Neural crest cell (in vitro differentiated cells): ENCODE measurements at regions not wholly inside any gene's neighbourhood (a gene's known extent, or its start where the extent isn't known, plus 50 kb on each side); places are given as distances from the start of the nearest gene placed in this dataset.

Source experiments
- DNase-seq: peaks from one replicate; pipeline ENCODE4 v3.0.0; 2021; ENCODE audit warnings: low read depth, mixed read lengths, low spot score
- H3K27ac Mint-ChIP-seq: one replicate; pipeline ENCODE4 v1.8.0; 2021; ENCODE audit warnings: mild to moderate bottlenecking, mixed read lengths; ENCODE audit not compliant: unreplicated experiment
- H3K27me3 Mint-ChIP-seq: 2 replicates; pipeline ENCODE4 v1.8.0; 2021; ENCODE audit warnings: low read depth, mild to moderate bottlenecking, mixed read lengths
- H3K36me3 Mint-ChIP-seq: 2 replicates; pipeline ENCODE4 v1.8.0; 2021; ENCODE audit warnings: low read depth, mild to moderate bottlenecking, mixed read lengths
- H3K4me1 Mint-ChIP-seq: 2 replicates; pipeline ENCODE4 v1.8.0; 2021; ENCODE audit warnings: mixed read lengths
- H3K4me3 Mint-ChIP-seq: one replicate; pipeline ENCODE4 v1.8.0; 2021; ENCODE audit warnings: mild to moderate bottlenecking, mixed read lengths
- H3K9me3 Mint-ChIP-seq: 2 replicates; pipeline ENCODE4 v1.8.0; 2021; ENCODE audit warnings: mixed read lengths
- CTCF ChIP-seq: fragments of 200-600 bp; sonication (generic); conservative IDR thresholded peaks from 2 replicates; pipeline ENCODE4 v1.5.0; 2021; ENCODE audit warnings: antibody characterized with exemption, mild to moderate bottlenecking

GRCh38 chr4:135338181-135338580 is 1136.6 kb upstream of the PABPC4L start:
- Mint-ChIP-seq H3K27ac (no peak overlapping the region), H3K4me1 (no peaks in the 10 kb centered on the region), H3K36me3 (no peaks in the 10 kb centered on the region), H3K27me3 (no peaks in the 10 kb centered on the region), H3K9me3 (no peaks in the 10 kb centered on the region), H3K4me3 (no peak overlapping the region)
- no peak for TF ChIP-seq CTCF
- DNase-seq: no peak

GRCh38 chr4:135325264-135325663 is 1123.7 kb upstream of the PABPC4L start:
- Mint-ChIP-seq H3K4me1 (no peaks in the 10 kb centered on the region), H3K9me3 (peaks cover 4% of the 10 kb centered on the region), H3K27ac (no peak overlapping the region), H3K36me3 (no peaks in the 10 kb centered on the region), H3K27me3 (no peaks in the 10 kb centered on the region), H3K4me3 (no peak overlapping the region)
- no peak for TF ChIP-seq CTCF
- no peak for DNase-seq

GRCh38 chr4:135319685-135320084 is 1118.1 kb upstream of the PABPC4L start:
- DNase-seq: no peak
- Mint-ChIP-seq H3K27ac (no peak overlapping the region), H3K4me3 (no peak overlapping the region), H3K9me3 (peaks cover 14% of the 10 kb centered on the region), H3K4me1 (no peaks in the 10 kb centered on the region), H3K27me3 (no peaks in the 10 kb centered on the region), H3K36me3 (no peaks in the 10 kb centered on the region)
- TF ChIP-seq CTCF: no peak

GRCh38 chr4:135316266-135316779 is 1114.7 kb upstream of the PABPC4L start:
- no peak for TF ChIP-seq CTCF
- no peaks in the 10 kb centered on the region for H3K4me1 Mint-ChIP-seq
- no peak overlapping the region for H3K27ac Mint-ChIP-seq
- no peaks in the 10 kb centered on the region for H3K27me3 Mint-ChIP-seq
- DNase-seq: no peak
- peaks cover 14% of the 10 kb centered on the region for H3K9me3 Mint-ChIP-seq
- H3K4me3 Mint-ChIP-seq: no peak overlapping the region
- H3K36me3 Mint-ChIP-seq: no peaks in the 10 kb centered on the region

- no peaks in the 10 kb centered on the region for H3K36me3 Mint-ChIP-seq
- no peak overlapping the region for H3K27ac Mint-ChIP-seq
- no peak for DNase-seq
- H3K9me3 Mint-ChIP-seq: no peaks in the 10 kb centered on the region
- no peaks in the 10 kb centered on the region for H3K4me1 Mint-ChIP-seq
- H3K4me3 Mint-ChIP-seq: no peak overlapping the region
- TF ChIP-seq CTCF: no peak
- H3K27me3 Mint-ChIP-seq: no peaks in the 10 kb centered on the region
These were observed 1088.5 kb upstream of the PABPC4L start for GRCh38 chr4:135290136-135290535.

- H3K36me3 Mint-ChIP-seq: no peaks in the 10 kb centered on the region
- no peak for DNase-seq
- H3K27me3 Mint-ChIP-seq: no peaks in the 10 kb centered on the region
- no peak overlapping the region for H3K27ac Mint-ChIP-seq
- no peaks in the 10 kb centered on the region for H3K4me1 Mint-ChIP-seq
- H3K4me3 Mint-ChIP-seq: no peak overlapping the region
- TF ChIP-seq CTCF: no peak
- no peaks in the 10 kb centered on the region for H3K9me3 Mint-ChIP-seq
These were observed 1082.3 kb upstream of the PABPC4L start for GRCh38 chr4:135283934-135284333.
